Neuronal stem cell (in vitro differentiated cells): ENCODE measurements at regions not wholly inside any gene's neighbourhood (a gene's known extent, or its start where the extent isn't known, plus 50 kb on each side); places are given as distances from the start of the nearest gene placed in this dataset.
"Not testable (repeated sequence)": the region's sequence is repeated elsewhere in the genome, so short reads cannot be mapped to it uniquely, and the experiment has no call there.

Experiments
- DNase-seq: peaks from one replicate; pipeline ENCODE4 v3.0.0-alpha.2; 2013; ENCODE audit warnings: low spot score
- H2AFZ ChIP-seq: one replicate; pipeline ENCODE4 v1.6.1; 2013; ENCODE audit warnings: mild to moderate bottlenecking, low read length, inconsistent platforms
- H2AK5ac ChIP-seq: 2 replicates; pipeline ENCODE4 v1.6.1; 2013; ENCODE audit warnings: low read depth, mild to moderate bottlenecking, inconsistent platforms, low read length, moderate library complexity, mixed read lengths
- H2BK120ac ChIP-seq: 2 replicates; pipeline ENCODE4 v1.6.1; 2013; ENCODE audit warnings: low read depth, mild to moderate bottlenecking, inconsistent platforms, low read length, moderate library complexity, mixed read lengths
- H2BK12ac ChIP-seq: one replicate; pipeline ENCODE4 v1.6.1; 2013; ENCODE audit warnings: low read length, inconsistent platforms
- H2BK15ac ChIP-seq: 2 replicates; pipeline ENCODE4 v1.6.1; 2013; ENCODE audit warnings: mild to moderate bottlenecking, low read length, inconsistent platforms, mixed read lengths
- H2BK5ac ChIP-seq: one replicate; pipeline ENCODE4 v1.6.1; 2013; ENCODE audit warnings: inconsistent platforms, mild to moderate bottlenecking, low read length, moderate library complexity
- H3K14ac ChIP-seq: one replicate; pipeline ENCODE4 v1.6.1; 2013; ENCODE audit warnings: low read length, inconsistent platforms
- H3K18ac ChIP-seq: 2 replicates; pipeline ENCODE4 v1.6.1; 2013; ENCODE audit warnings: low read length, inconsistent platforms
- H3K23ac ChIP-seq: 2 replicates; pipeline ENCODE4 v1.6.1; 2013; ENCODE audit warnings: low read depth, mild to moderate bottlenecking, mixed read lengths, low read length, inconsistent platforms; ENCODE audit not compliant: poor library complexity
- H3K27ac ChIP-seq: replicated peaks from 3 replicates; pipeline ENCODE4 v1.5.1; 2013; ENCODE audit warnings: low read length, inconsistent platforms
- H3K27me3 ChIP-seq, 3 experiments: 2 replicates each; pipeline ENCODE4 v1.6.1; 2013; ENCODE audit warnings: low read length in 3 of 3, mild to moderate bottlenecking in 2 of 3, inconsistent platforms in 1 of 3, low read depth in 1 of 3, mixed read lengths in 1 of 3, moderate library complexity in 1 of 3; ENCODE audit not compliant: control insufficient read depth in 3 of 3, insufficient read depth in 3 of 3
- H3K36me3 ChIP-seq, 2 donors: replicated peaks in 1 of 2; 2 replicates each; pipeline ENCODE4 v1.6.1; 2013; ENCODE audit warnings: low read length in 2 of 2; ENCODE audit not compliant: control insufficient read depth in 2 of 2, insufficient read depth in 2 of 2
- H3K4ac ChIP-seq: 2 replicates; pipeline ENCODE4 v1.6.1; 2013; ENCODE audit warnings: inconsistent platforms, mild to moderate bottlenecking, low read length, moderate library complexity
- H3K4me1 ChIP-seq, 2 donors: 1 replicate in 1 of 2; 2 replicates in 1 of 2; pipeline ENCODE4 v1.6.1; 2013; ENCODE audit warnings: low read length in 2 of 2, low read depth in 1 of 2; ENCODE audit not compliant: control insufficient read depth in 2 of 2, insufficient read depth in 1 of 2
- H3K4me2 ChIP-seq: one replicate; pipeline ENCODE4 v1.6.1; 2013; ENCODE audit warnings: mild to moderate bottlenecking, low read length, inconsistent platforms; ENCODE audit not compliant: insufficient read depth, poor library complexity, severe bottlenecking
- H3K4me3 ChIP-seq, 2 donors: 2 replicates each; pipeline ENCODE4 v1.5.1; 2013; ENCODE audit warnings: low read length in 2 of 2, mild to moderate bottlenecking in 2 of 2, inconsistent platforms in 1 of 2, moderate library complexity in 1 of 2
- H3K79me1 ChIP-seq: one replicate; pipeline ENCODE4 v1.6.1; 2013; ENCODE audit warnings: low read depth, mild to moderate bottlenecking, inconsistent platforms, low read length, moderate library complexity
- H3K9ac ChIP-seq: one replicate; pipeline ENCODE4 v1.6.1; 2013; ENCODE audit warnings: mild to moderate bottlenecking, low read depth, low read length, inconsistent platforms; ENCODE audit not compliant: poor library complexity
- H3K9me3 ChIP-seq, 2 donors: replicated peaks in 1 of 2; 2 replicates each; pipeline versions ENCODE3 to v1.6.1; 2013; ENCODE audit warnings: low read length in 2 of 2, mild to moderate bottlenecking in 2 of 2, inconsistent platforms in 1 of 2, low read depth in 1 of 2, mixed read lengths in 1 of 2, moderate library complexity in 1 of 2; ENCODE audit not compliant: control insufficient read depth in 2 of 2, insufficient read depth in 1 of 2
- H4K8ac ChIP-seq: one replicate; pipeline ENCODE4 v1.6.1; 2013; ENCODE audit warnings: low read depth, mild to moderate bottlenecking, inconsistent platforms, low read length, moderate library complexity
- H4K91ac ChIP-seq: one replicate; pipeline ENCODE4 v1.6.1; 2013; ENCODE audit warnings: low read length, low read depth, mild to moderate bottlenecking, inconsistent platforms; ENCODE audit not compliant: poor library complexity
- WGBS, 2 donors: extraction: QIAGEN DNeasy Blood & Tissue Kit; methylation state at CpG; one replicate each; pipeline ENCODE4 v1.1.7; 2013; ENCODE audit warnings: missing lambda C conversion rate in 2 of 2, mixed read lengths in 1 of 2; ENCODE audit not compliant: insufficient read length in 2 of 2, insufficient replicate concordance in 1 of 2; ENCODE audit errors: extremely low coverage in 2 of 2; 5-methylcytosine and 5-hydroxymethylcytosine counted together

- Histone ChIP-seq H3K9ac (no peak overlapping the region), H2BK12ac (no peak overlapping the region), H3K4me1 (peaks cover 0 to 9% of the 10 kb centered on the region in 2 donors), H3K79me1 (no peaks in the 10 kb centered on the region), H3K18ac (no peak overlapping the region), H3K27ac (peak overlapping the region; percentile 31), H2BK5ac (no peak overlapping the region), H3K9me3 (no peaks in the 10 kb centered on the region), H2AK5ac (no peak overlapping the region), H3K4me2 (no peak overlapping the region), H3K27me3 (no peaks in the 10 kb centered on the region), H2BK120ac (no peak overlapping the region), H3K36me3 (no peaks in the 10 kb centered on the region), H4K8ac (no peak overlapping the region), H3K14ac (no peak overlapping the region), H3K23ac (no peak overlapping the region), H3K4ac (no peak overlapping the region), H3K4me3 (no peak overlapping the region), H2BK15ac (no peak overlapping the region), H2AFZ (no peak overlapping the region), H4K91ac (no peak overlapping the region)
- WGBS, 2 donors: no CpG with 5 or more reads among the region's 13 CpGs
- no peak for DNase-seq
Measured at GRCh38 chr10:5291501-5292195, 73.1 kb upstream of the UCN3 start.

GRCh38 chr10:5292196-5292735 lies 72.5 kb upstream of the UCN3 start:
- no peak overlapping the region for H3K4ac ChIP-seq
- H3K4me2 ChIP-seq: no peak overlapping the region
- H2BK5ac ChIP-seq: no peak overlapping the region
- no peaks in the 10 kb centered on the region for H3K27me3 ChIP-seq
- H3K18ac ChIP-seq: no peak overlapping the region
- H3K4me3 ChIP-seq: no peak overlapping the region
- no peak overlapping the region for H4K8ac ChIP-seq
- H2BK12ac ChIP-seq: no peak overlapping the region
- H3K9me3 ChIP-seq: no peaks in the 10 kb centered on the region
- H3K36me3 ChIP-seq: no peaks in the 10 kb centered on the region
- H2AK5ac ChIP-seq: no peak overlapping the region
- peaks cover 0 to 9% of the 10 kb centered on the region in 2 donors for H3K4me1 ChIP-seq
- no peak overlapping the region for H2BK120ac ChIP-seq
- H3K14ac ChIP-seq: no peak overlapping the region
- H3K23ac ChIP-seq: no peak overlapping the region
- DNase-seq: no peak
- no CpG with 5 or more reads among the region's 7 CpGs for WGBS, 2 donors
- H3K27ac ChIP-seq: no peak overlapping the region
- H3K79me1 ChIP-seq: no peaks in the 10 kb centered on the region
- no peak overlapping the region for H2AFZ ChIP-seq
- no peak overlapping the region for H2BK15ac ChIP-seq
- H4K91ac ChIP-seq: no peak overlapping the region
- no peak overlapping the region for H3K9ac ChIP-seq

- H2BK120ac ChIP-seq, H3K23ac ChIP-seq, H3K27me3 ChIP-seq, H3K27ac ChIP-seq, H3K9me3 ChIP-seq, H2BK15ac ChIP-seq, H3K14ac ChIP-seq, H2AK5ac ChIP-seq, H3K79me1 ChIP-seq, H2AFZ ChIP-seq, H2BK5ac ChIP-seq, H3K18ac ChIP-seq, H4K8ac ChIP-seq, H4K91ac ChIP-seq, DNase-seq, H3K4me1 ChIP-seq, H3K4ac ChIP-seq, H3K4me3 ChIP-seq, H2BK12ac ChIP-seq, H3K36me3 ChIP-seq, H3K9ac ChIP-seq, H3K4me2 ChIP-seq: not testable (repeated sequence)
- WGBS, 2 donors: no CpG with 5 or more reads among the region's 2 CpGs
Measured at GRCh38 chr10:5292970-5293369, 71.8 kb upstream of the UCN3 start.

- Histone ChIP-seq H3K14ac (no peak overlapping the region), H3K4me3 (no peak overlapping the region), H4K8ac (no peak overlapping the region), H3K79me1 (no peaks in the 10 kb centered on the region), H3K9me3 (no peaks in the 10 kb centered on the region), H4K91ac (no peak overlapping the region), H3K4me1 (peaks cover 0 to 9% of the 10 kb centered on the region in 2 donors), H3K4me2 (no peak overlapping the region), H3K36me3 (no peaks in the 10 kb centered on the region), H2AK5ac (no peak overlapping the region), H2BK12ac (no peak overlapping the region), H3K18ac (peak overlapping the region; percentile 24), H3K27me3 (no peaks in the 10 kb centered on the region), H2BK120ac (no peak overlapping the region), H3K23ac (no peak overlapping the region), H2BK15ac (peak overlapping the region; percentile 20), H2BK5ac (no peak overlapping the region), H2AFZ (peak overlapping the region; percentile 74), H3K4ac (no peak overlapping the region), H3K9ac (no peak overlapping the region), H3K27ac (no peak overlapping the region)
- WGBS, 2 donors: no CpG with 5 or more reads among the region's 15 CpGs
- peak; percentile 59 for DNase-seq
Measured at GRCh38 chr10:5293691-5294550, 70.8 kb upstream of the UCN3 start.
